HEK293 (cell line): ENCODE measurements at regions not wholly inside any gene's neighbourhood (a gene's known extent, or its start where the extent isn't known, plus 50 kb on each side); places are given as distances from the start of the nearest gene placed in this dataset.
"Not testable (repeated sequence)": the region's sequence is repeated elsewhere in the genome, so short reads cannot be mapped to it uniquely, and the experiment has no call there.

ENCODE experiments used
- CTCF ChIA-PET: fragments of 350-600 bp; formaldehyde crosslinking; extraction: SDS; loops from one replicate; lab custom pipeline; 2021; ENCODE audit warnings: antibody characterized with exemption; lab: Yijun Ruan, JAX
- POLR2A ChIA-PET: fragments of 300-600 bp; formaldehyde crosslinking; extraction: SDS; loops from one replicate; lab custom pipeline; 2020; ENCODE audit warnings: antibody characterized with exemption, inconsistent platforms; lab: Yijun Ruan, JAX
- H3K27ac ChIP-seq: fragments of 200-500 bp; sonication (Bioruptor generic); 2 replicates; pipeline ENCODE4 v1.5.1; 2014; ENCODE audit warnings: low read depth, low read length, control low read depth, inconsistent platforms; ENCODE audit errors: extremely low read depth
- H3K36me3 ChIP-seq, 2 experiments: fragments of 200-500 bp in 1 of 2; sonication (Bioruptor generic) in 1 of 2; 1 replicate in 1 of 2; 2 replicates in 1 of 2; pipeline ENCODE4 v1.5.1; 2014 to 2017; ENCODE audit warnings: inconsistent platforms in 2 of 2, low read length in 2 of 2; ENCODE audit not compliant: control insufficient read depth in 2 of 2, insufficient read depth in 1 of 2
- H3K4me1 ChIP-seq: fragments of 200-500 bp; sonication (Bioruptor generic); 2 replicates; pipeline ENCODE4 v1.5.1; 2014; ENCODE audit warnings: mild to moderate bottlenecking, low read length, inconsistent platforms; ENCODE audit not compliant: control insufficient read depth, insufficient read depth
- H3K4me3 ChIP-seq: 2 replicates; pipeline ENCODE4 v1.5.1; 2011; ENCODE audit warnings: low read depth, mild to moderate bottlenecking, control low read depth, low read length, moderate library complexity
- H3K9me3 ChIP-seq: fragments of 200-500 bp; sonication (Bioruptor generic); 2 replicates; pipeline ENCODE4 v1.5.1; 2014; ENCODE audit warnings: low read depth, low read length, inconsistent platforms; ENCODE audit not compliant: control insufficient read depth, insufficient read depth
- KLF10 ChIP-seq: fragments of 450-650 bp; IDR thresholded peaks from 2 replicates; pipeline ENCODE4 v1.5.1; 2018; ENCODE audit warnings: missing biosample characterization, mild to moderate bottlenecking, missing genetic modification characterization
- KLF7 ChIP-seq: fragments of 450-650 bp; formaldehyde crosslinking; IDR thresholded peaks from 2 replicates; pipeline ENCODE4 v1.5.1; 2016; ENCODE audit warnings: missing biosample characterization, missing genetic modification characterization, borderline replicate concordance
- MZF1 ChIP-seq: fragments of 450-650 bp; formaldehyde crosslinking; IDR thresholded peaks from 2 replicates; pipeline ENCODE4 v1.5.1; 2017; ENCODE audit warnings: missing biosample characterization, missing genetic modification characterization, borderline replicate concordance
- WT1 ChIP-seq: fragments of 450-650 bp; formaldehyde crosslinking; IDR thresholded peaks from 2 replicates; pipeline ENCODE4 v1.5.1; 2016; ENCODE audit warnings: missing biosample characterization, missing genetic modification characterization
- ZFP37 ChIP-seq: fragments of 450-650 bp; formaldehyde crosslinking; IDR thresholded peaks from 2 replicates; pipeline ENCODE4 v1.5.1; 2016; ENCODE audit warnings: missing biosample characterization, missing genetic modification characterization
- ZNF214 ChIP-seq: fragments of 450-650 bp; formaldehyde crosslinking; IDR thresholded peaks from 2 replicates; pipeline ENCODE4 v1.5.1; 2017; ENCODE audit warnings: missing biosample characterization, mild to moderate bottlenecking, missing genetic modification characterization, borderline replicate concordance
- ZNF354C ChIP-seq: fragments of 450-650 bp; formaldehyde crosslinking; IDR thresholded peaks from 2 replicates; pipeline ENCODE4 v1.5.1; 2016; ENCODE audit warnings: missing biosample characterization, missing genetic modification characterization, low read depth, borderline replicate concordance
- ZNF404 ChIP-seq: fragments of 450-650 bp; formaldehyde crosslinking; IDR thresholded peaks from 2 replicates; pipeline ENCODE4 v1.5.1; 2017; ENCODE audit warnings: missing biosample characterization, missing genetic modification characterization
- TF ChIP-seq, protein P1 (sequence below): fragments of 450-650 bp; formaldehyde crosslinking; IDR thresholded peaks from 2 replicates; pipeline ENCODE4 v1.5.1; 2016; ENCODE audit warnings: missing biosample characterization, missing genetic modification characterization
- TF ChIP-seq, protein P2 (sequence below): fragments of 450-650 bp; formaldehyde crosslinking; IDR thresholded peaks from 2 replicates; pipeline ENCODE4 v1.5.1; 2016; ENCODE audit warnings: missing biosample characterization, missing genetic modification characterization
- TF ChIP-seq, protein P3 (sequence below): fragments of 450-650 bp; formaldehyde crosslinking; IDR thresholded peaks from 2 replicates; pipeline ENCODE4 v1.5.1; 2017; ENCODE audit warnings: missing biosample characterization, missing genetic modification characterization
- TF ChIP-seq, protein P4 (sequence below): fragments of 450-650 bp; formaldehyde crosslinking; optimal IDR thresholded peaks from 2 replicates; pipeline ENCODE3; 2016; ENCODE audit warnings: missing biosample characterization, mild to moderate bottlenecking, missing genetic modification characterization
- TF ChIP-seq, protein P5 (sequence below): fragments of 450-650 bp; formaldehyde crosslinking; IDR thresholded peaks from 2 replicates; pipeline ENCODE4 v1.5.1; 2016; ENCODE audit warnings: missing biosample characterization, missing genetic modification characterization

DNA sequence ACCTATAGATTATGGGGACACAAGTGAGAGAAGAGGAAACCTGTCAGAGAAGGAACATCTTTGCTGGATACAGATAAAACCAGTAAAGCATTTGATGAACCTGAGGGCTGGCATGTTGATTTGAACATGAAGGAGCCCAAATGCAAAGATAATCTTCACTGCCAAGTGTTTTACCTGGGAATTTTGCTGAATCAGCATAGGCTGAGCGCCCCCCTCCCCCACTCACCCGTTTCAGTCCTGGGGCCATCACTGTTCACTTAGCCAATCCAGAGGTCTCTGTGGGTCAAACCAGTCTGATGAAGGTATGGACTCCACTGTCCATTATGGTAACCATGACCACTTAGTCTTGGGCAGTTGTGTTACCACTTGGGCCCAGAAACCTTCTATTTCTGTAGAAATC is 466.0 kb upstream of the GRM7 start (continued):
- TF ChIP-seq, protein P1, sequence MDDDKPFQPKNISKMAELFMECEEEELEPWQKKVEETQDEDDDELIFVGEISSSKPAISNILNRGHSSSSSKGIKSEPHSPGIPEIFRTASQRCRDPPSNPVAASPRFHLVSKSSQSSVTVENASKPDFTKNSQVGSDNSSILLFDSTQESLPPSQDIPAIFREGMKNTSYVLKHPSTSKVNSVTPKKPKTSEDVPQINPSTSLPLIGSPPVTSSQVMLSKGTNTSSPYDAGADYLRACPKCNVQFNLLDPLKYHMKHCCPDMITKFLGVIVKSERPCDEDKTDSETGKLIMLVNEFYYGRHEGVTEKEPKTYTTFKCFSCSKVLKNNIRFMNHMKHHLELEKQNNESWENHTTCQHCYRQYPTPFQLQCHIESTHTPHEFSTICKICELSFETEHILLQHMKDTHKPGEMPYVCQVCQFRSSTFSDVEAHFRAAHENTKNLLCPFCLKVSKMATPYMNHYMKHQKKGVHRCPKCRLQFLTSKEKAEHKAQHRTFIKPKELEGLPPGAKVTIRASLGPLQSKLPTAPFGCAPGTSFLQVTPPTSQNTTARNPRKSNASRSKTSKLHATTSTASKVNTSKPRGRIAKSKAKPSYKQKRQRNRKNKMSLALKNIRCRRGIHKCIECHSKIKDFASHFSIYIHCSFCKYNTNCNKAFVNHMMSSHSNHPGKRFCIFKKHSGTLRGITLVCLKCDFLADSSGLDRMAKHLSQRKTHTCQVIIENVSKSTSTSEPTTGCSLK (tag by site-specific recombination) = no peak

DNA sequence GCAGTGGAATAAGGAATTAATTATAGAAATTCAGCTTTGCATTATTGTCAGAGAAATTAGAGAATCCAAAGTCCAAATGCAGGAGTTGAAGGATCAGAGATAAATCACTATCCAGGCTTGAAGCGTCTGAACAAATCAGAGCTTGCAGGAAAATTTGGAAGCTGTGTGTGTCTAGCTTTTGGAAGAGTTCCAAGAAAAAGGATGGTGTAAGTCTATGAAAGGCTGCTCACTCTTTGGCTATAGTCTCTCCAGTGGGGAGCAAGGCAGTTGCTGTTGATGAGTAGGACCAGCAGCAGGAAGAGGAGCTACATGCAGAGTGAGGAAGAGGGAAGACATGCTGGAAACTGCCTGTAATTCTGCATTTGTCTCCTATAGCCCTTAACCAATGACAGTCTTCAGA is 464.3 kb upstream of the GRM7 start:
- ChIA-PET CTCF (no interaction called here), POLR2A (no interaction called here)
- no peaks in the 10 kb centered on the region for H3K36me3 ChIP-seq
- TF ChIP-seq KLF7 (no peak), WT1 (tag by site-specific recombination) (no peak), ZNF404 (tag by site-specific recombination) (no peak)
- H3K27ac ChIP-seq = no peak overlapping the region
- no peaks in the 10 kb centered on the region for H3K9me3 ChIP-seq
- no peaks in the 10 kb centered on the region for H3K4me1 ChIP-seq
- no peak overlapping the region for H3K4me3 ChIP-seq

DNA sequence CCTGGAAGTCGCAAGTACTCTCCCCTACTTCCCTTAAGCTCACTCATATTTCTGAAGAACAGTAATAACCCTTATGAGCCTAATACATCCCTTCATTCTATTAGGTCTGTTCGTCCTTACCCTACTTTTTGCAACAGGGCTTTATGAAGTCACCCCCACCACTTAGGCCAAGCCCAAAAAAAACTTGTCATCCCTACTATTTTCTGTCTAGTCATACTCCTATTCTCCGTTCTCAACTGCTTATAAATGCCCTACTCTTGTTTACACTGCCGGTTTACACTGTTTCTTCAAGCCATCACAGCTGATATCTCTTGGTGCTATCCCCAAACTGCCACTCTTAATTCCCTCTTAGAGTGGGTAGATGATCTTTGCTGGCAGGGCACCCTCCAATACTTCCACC is 458.2 kb upstream of the GRM7 start:
- H3K27ac ChIP-seq, POLR2A ChIA-PET, H3K36me3 ChIP-seq, H3K9me3 ChIP-seq, CTCF ChIA-PET, H3K4me1 ChIP-seq, H3K4me3 ChIP-seq: not testable (repeated sequence)

DNA sequence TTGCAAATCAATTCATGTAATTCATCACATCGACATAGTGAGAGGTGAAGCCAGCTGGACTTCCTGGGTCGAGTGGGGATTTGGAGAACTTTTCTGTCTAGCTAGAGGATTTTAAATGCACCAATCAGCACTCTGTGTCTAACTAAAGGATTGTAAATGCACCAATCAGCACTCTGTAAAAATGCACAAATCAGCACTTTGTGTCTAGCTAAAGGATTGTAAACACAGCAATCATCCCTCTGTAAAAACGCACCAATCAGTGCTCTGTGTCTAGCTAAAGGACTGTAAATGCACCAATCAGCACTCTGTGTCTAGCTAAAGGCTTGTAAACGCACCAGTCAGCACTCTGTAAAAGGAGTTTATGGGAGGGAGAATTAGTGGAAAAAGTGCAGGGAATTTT is 454.0 kb upstream of the GRM7 start:
- POLR2A ChIA-PET, H3K27ac ChIP-seq, CTCF ChIA-PET, H3K4me3 ChIP-seq, H3K4me1 ChIP-seq, H3K9me3 ChIP-seq, H3K36me3 ChIP-seq: not testable (repeated sequence)

DNA sequence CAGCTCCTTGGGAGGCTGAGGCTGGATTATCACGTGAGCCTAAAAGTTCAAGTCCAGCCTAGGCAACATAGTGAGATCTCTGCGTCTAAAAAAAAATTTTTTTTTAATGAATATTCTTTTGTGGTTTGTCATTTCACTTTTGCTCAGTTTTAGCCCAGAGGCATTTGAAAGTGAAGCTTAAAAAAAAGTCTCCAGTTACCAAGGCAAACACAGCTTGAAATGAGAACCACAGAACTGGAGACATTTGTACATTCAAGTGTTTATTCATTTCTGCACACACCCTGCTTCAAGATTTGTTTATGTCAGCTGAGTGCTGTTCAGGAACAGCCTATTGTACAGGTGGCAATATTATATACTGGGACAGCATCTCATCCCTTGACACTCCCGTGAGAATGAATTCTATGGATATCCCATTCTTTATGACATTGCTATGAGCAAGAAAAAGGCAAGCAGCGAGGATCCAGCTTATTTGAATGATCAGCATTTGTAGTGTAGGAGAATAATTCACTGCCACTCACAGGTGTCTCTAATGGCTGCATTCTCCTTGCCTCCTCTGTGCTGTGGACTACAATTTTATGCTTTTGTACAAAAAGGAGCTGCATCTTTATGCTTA is 444.8 kb upstream of the GRM7 start:
- Histone ChIP-seq H3K36me3 (no peaks in the 10 kb centered on the region), H3K4me3 (no peak overlapping the region), H3K27ac (no peak overlapping the region), H3K4me1 (no peaks in the 10 kb centered on the region), H3K9me3 (no peaks in the 10 kb centered on the region)
- POLR2A ChIA-PET = no interaction called here
- CTCF ChIA-PET = no interaction called here
- TF ChIP-seq, protein P2, sequence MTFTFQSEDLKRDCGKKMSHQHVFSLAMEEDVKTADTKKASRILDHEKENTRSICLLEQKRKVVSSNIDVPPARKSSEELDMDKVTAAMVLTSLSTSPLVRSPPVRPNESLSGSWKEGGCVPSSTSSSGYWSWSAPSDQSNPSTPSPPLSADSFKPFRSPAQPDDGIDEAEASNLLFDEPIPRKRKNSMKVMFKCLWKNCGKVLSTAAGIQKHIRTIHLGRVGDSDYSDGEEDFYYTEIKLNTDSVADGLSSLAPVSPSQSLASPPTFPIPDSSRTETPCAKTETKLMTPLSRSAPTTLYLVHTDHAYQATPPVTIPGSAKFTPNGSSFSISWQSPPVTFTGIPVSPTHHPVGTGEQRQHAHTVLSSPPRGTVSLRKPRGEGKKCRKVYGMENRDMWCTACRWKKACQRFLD (tag by site-specific recombination) = no peak
- TF ChIP-seq, protein P3, sequence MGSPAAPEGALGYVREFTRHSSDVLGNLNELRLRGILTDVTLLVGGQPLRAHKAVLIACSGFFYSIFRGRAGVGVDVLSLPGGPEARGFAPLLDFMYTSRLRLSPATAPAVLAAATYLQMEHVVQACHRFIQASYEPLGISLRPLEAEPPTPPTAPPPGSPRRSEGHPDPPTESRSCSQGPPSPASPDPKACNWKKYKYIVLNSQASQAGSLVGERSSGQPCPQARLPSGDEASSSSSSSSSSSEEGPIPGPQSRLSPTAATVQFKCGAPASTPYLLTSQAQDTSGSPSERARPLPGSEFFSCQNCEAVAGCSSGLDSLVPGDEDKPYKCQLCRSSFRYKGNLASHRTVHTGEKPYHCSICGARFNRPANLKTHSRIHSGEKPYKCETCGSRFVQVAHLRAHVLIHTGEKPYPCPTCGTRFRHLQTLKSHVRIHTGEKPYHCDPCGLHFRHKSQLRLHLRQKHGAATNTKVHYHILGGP (tag by site-specific recombination) = no peak
- TF ChIP-seq ZFP37 (no peak), MZF1 (tag by site-specific recombination) (no peak), KLF10 (tag by site-specific recombination) (no peak), ZNF214 (no peak), ZNF354C (tag by site-specific recombination) (no peak)
- TF ChIP-seq, protein P4, sequence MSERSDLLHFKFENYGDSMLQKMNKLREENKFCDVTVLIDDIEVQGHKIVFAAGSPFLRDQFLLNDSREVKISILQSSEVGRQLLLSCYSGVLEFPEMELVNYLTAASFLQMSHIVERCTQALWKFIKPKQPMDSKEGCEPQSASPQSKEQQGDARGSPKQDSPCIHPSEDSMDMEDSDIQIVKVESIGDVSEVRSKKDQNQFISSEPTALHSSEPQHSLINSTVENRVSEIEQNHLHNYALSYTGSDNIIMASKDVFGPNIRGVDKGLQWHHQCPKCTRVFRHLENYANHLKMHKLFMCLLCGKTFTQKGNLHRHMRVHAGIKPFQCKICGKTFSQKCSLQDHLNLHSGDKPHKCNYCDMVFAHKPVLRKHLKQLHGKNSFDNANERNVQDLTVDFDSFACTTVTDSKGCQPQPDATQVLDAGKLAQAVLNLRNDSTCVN (tag by site-specific recombination) = no peak
- TF ChIP-seq, protein P5, sequence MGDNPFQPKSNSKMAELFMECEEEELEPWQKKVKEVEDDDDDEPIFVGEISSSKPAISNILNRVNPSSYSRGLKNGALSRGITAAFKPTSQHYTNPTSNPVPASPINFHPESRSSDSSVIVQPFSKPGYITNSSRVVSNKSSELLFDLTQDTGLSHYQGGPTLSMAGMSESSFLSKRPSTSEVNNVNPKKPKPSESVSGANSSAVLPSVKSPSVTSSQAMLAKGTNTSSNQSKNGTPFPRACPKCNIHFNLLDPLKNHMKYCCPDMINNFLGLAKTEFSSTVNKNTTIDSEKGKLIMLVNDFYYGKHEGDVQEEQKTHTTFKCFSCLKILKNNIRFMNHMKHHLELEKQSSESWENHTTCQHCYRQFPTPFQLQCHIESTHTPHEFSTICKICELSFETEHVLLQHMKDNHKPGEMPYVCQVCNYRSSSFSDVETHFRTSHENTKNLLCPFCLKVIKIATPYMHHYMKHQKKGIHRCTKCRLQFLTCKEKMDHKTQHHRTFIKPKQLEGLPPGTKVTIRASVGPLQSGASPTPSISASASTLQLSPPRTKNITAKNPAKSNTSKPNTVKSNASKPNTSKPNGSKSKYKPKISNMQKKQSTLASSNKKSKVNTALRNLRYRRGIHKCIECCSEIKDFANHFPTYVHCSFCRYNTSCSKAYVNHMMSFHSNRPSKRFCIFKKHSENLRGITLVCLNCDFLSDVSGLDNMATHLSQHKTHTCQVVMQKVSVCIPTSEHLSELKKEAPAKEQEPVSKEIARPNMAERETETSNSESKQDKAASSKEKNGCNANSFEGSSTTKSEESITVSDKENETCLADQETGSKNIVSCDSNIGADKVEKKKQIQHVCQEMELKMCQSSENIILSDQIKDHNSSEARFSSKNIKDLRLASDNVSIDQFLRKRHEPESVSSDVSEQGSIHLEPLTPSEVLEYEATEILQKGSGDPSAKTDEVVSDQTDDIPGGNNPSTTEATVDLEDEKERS (tag by site-specific recombination) = no peak
